D721Med (cell line): ENCODE measurements at regions not wholly inside any gene's neighbourhood (a gene's known extent, or its start where the extent isn't known, plus 50 kb on each side); places are given as distances from the start of the nearest gene placed in this dataset.

Experiments
- DNase-seq: peaks from one replicate; pipeline ENCODE4 v3.0.0; 2011; ENCODE audit warnings: low spot score; ENCODE audit not compliant: insufficient read length
- FAIRE-seq: peaks from 2 replicates; lab custom pipeline; 2011; peaks lifted over from hg19 to GRCh38; lab: Jason Lieb, UNC
- CTCF ChIP-seq: IDR thresholded peaks from 2 replicates; pipeline ENCODE4 v1.5.1; 2012; ENCODE audit warnings: mild to moderate bottlenecking, control low read depth; ENCODE audit not compliant: insufficient read depth; ENCODE audit errors: missing control alignments

GRCh38 chr17:71409712-71410111, 711.1 kb upstream of the SOX9 start:
- no peak for TF ChIP-seq CTCF
- FAIRE-seq (no peak), DNase-seq (no peak)

GRCh38 chr17:71412803-71413202, 708.0 kb upstream of the SOX9 start:
- FAIRE-seq = no peak
- no peak for DNase-seq
- TF ChIP-seq CTCF = no peak

- FAIRE-seq = no peak
Measured at GRCh38 chr17:71413935-71414334, 706.9 kb upstream of the SOX9 start.

GRCh38 chr17:71417142-71417541, 703.7 kb upstream of the SOX9 start:
- FAIRE-seq = no peak
- DNase-seq = no peak
- TF ChIP-seq CTCF = no peak

More at GRCh38 chr17:71413935-71414334, 706.9 kb upstream of the SOX9 start:
- no peak for TF ChIP-seq CTCF
- no peak for DNase-seq

GRCh38 chr17:71422968-71423367, 697.9 kb upstream of the SOX9 start:
- FAIRE-seq (no peak), DNase-seq (no peak)
- TF ChIP-seq CTCF = no peak

GRCh38 chr17:71423871-71424546, 696.8 kb upstream of the SOX9 start:
- DNase-seq (no peak), FAIRE-seq (no peak)
- no peak for TF ChIP-seq CTCF

GRCh38 chr17:71427801-71428200, 693.0 kb upstream of the SOX9 start:
- FAIRE-seq (no peak), DNase-seq (no peak)
- TF ChIP-seq CTCF = no peak
